OCI-LY1 (cell line): ENCODE measurements at regions not wholly inside any gene's neighbourhood (a gene's known extent, or its start where the extent isn't known, plus 50 kb on each side); places are given as distances from the start of the nearest gene placed in this dataset.

ENCODE experiments used
- H2AFZ ChIP-seq: fragments of 200-600 bp; sonication (generic), shearing (Covaris generic); 2 replicates; pipeline ENCODE4 v1.6.0; 2014; ENCODE audit warnings: antibody characterized with exemption, mild to moderate bottlenecking, low read length
- H3F3A ChIP-seq: fragments of 200-600 bp; sonication (generic), shearing (Covaris generic); 2 replicates; pipeline ENCODE4 v1.6.0; 2014; ENCODE audit warnings: mild to moderate bottlenecking, antibody characterized with exemption, low read length, moderate library complexity; ENCODE audit not compliant: insufficient read depth
- H3K27ac ChIP-seq: fragments of 200-600 bp; sonication (generic); 2 replicates; pipeline ENCODE4 v1.5.1; 2014; ENCODE audit warnings: low read length, mixed run types, mild to moderate bottlenecking, low read depth; ENCODE audit not compliant: poor library complexity, severe bottlenecking
- H3K27me3 ChIP-seq: fragments of 200-600 bp; sonication (generic); 2 replicates; pipeline ENCODE4 v1.6.0; 2014; ENCODE audit warnings: antibody characterized with exemption, mild to moderate bottlenecking, low read length, moderate library complexity; ENCODE audit not compliant: insufficient read depth
- H3K36me3 ChIP-seq: fragments of 200-600 bp; sonication (generic); 2 replicates; pipeline ENCODE4 v1.6.1; 2014; ENCODE audit warnings: mild to moderate bottlenecking, antibody characterized with exemption, low read length, moderate library complexity, mixed read lengths; ENCODE audit not compliant: insufficient read depth
- H3K4me1 ChIP-seq: fragments of 200-600 bp; sonication (generic); 2 replicates; pipeline ENCODE4 v1.5.1; 2014; ENCODE audit warnings: mild to moderate bottlenecking, low read length, moderate library complexity; ENCODE audit not compliant: insufficient read depth, severe bottlenecking
- H3K4me2 ChIP-seq: fragments of 200-600 bp; sonication (generic), shearing (Covaris generic); 2 replicates; pipeline ENCODE4 v1.6.1; 2014; ENCODE audit warnings: low read length
- H3K4me3 ChIP-seq: fragments of 200-600 bp; sonication (generic); 2 replicates; pipeline ENCODE4 v1.5.1; 2014; ENCODE audit warnings: low read length, low read depth, mild to moderate bottlenecking, mixed read lengths; ENCODE audit not compliant: poor library complexity, severe bottlenecking
- H3K79me2 ChIP-seq: fragments of 200-600 bp; shearing (Covaris generic); 2 replicates; pipeline ENCODE4 v1.6.1; 2016; ENCODE audit warnings: mixed run types, low read length, mixed read lengths; ENCODE audit not compliant: insufficient read depth
- H3K9ac ChIP-seq: fragments of 200-600 bp; sonication (generic), shearing (Covaris generic); 2 replicates; pipeline ENCODE4 v1.6.1; 2014; ENCODE audit warnings: mild to moderate bottlenecking, low read length, mixed read lengths
- H3K9me2 ChIP-seq: fragments of 200-600 bp; sonication (generic), shearing (Covaris generic); 2 replicates; pipeline ENCODE4 v1.6.1; 2014; ENCODE audit warnings: low read depth, mild to moderate bottlenecking, low read length, mixed read lengths
- H3K9me3 ChIP-seq: fragments of 200-600 bp; shearing (Covaris generic); 2 replicates; pipeline ENCODE4 v1.6.1; 2014; ENCODE audit warnings: low read length, mixed read lengths
- H4K20me1 ChIP-seq: fragments of 200-600 bp; sonication (generic), shearing (Covaris generic); 2 replicates; pipeline ENCODE4 v1.6.0; 2016; ENCODE audit warnings: mild to moderate bottlenecking, low read length; ENCODE audit not compliant: insufficient read depth
- EZH2 ChIP-seq: fragments of 200-600 bp; sonication (generic), shearing (Covaris generic); IDR thresholded peaks from 2 replicates; pipeline ENCODE4 v1.8.0; 2017; ENCODE audit warnings: borderline replicate concordance, mixed run types, mild to moderate bottlenecking, antibody characterized with exemption, low read length, moderate library complexity, mixed read lengths
- TF ChIP-seq, protein P1 (sequence below): fragments of 200-600 bp; sonication (generic), shearing (Covaris generic); IDR thresholded peaks from 2 replicates; pipeline ENCODE4 v1.5.1; 2017; ENCODE audit warnings: mild to moderate bottlenecking, antibody characterized with exemption, low read length, moderate library complexity, mixed read lengths

DNA sequence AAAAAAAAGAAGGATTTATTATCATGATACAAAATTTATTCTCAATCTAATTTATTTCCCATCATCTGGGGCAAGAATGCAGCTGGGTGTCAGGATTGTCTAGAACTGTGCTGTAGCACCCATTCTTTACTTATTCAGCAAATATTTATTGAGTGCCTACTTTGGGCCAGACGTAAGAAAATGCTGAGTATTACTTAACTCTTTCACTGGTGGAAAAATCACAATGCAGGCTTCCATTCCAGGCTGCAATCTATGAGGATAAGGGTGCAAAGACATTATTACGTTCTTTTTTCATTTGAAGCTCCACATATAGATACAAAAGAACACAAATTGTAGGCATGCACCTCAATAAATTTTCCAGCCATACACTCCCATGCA lies 86.0 kb upstream of the CDKN3 start:
- Histone ChIP-seq H3K79me2 (no peaks in the 10 kb centered on the region), H3K4me2 (no peak overlapping the region), H3K4me1 (no peaks in the 10 kb centered on the region)

GRCh38 chr14:54312166-54312801 lies 84.5 kb upstream of the CDKN3 start:
- Histone ChIP-seq H3K27ac (no peak overlapping the region), H3K9ac (no peak overlapping the region), H3K4me2 (no peak overlapping the region), H2AFZ (no peak overlapping the region), H3K27me3 (no peaks in the 10 kb centered on the region), H3K36me3 (no peaks in the 10 kb centered on the region), H3F3A (no peaks in the 10 kb centered on the region), H3K9me3 (no peaks in the 10 kb centered on the region), H3K9me2 (no peaks in the 10 kb centered on the region), H3K4me3 (no peak overlapping the region), H3K4me1 (no peaks in the 10 kb centered on the region), H3K79me2 (no peaks in the 10 kb centered on the region), H4K20me1 (no peaks in the 10 kb centered on the region)
- TF ChIP-seq, protein P1, sequence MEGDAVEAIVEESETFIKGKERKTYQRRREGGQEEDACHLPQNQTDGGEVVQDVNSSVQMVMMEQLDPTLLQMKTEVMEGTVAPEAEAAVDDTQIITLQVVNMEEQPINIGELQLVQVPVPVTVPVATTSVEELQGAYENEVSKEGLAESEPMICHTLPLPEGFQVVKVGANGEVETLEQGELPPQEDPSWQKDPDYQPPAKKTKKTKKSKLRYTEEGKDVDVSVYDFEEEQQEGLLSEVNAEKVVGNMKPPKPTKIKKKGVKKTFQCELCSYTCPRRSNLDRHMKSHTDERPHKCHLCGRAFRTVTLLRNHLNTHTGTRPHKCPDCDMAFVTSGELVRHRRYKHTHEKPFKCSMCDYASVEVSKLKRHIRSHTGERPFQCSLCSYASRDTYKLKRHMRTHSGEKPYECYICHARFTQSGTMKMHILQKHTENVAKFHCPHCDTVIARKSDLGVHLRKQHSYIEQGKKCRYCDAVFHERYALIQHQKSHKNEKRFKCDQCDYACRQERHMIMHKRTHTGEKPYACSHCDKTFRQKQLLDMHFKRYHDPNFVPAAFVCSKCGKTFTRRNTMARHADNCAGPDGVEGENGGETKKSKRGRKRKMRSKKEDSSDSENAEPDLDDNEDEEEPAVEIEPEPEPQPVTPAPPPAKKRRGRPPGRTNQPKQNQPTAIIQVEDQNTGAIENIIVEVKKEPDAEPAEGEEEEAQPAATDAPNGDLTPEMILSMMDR = no peak
- TF ChIP-seq EZH2 = no peak

More for the DNA sequence above, 86.0 kb upstream of the CDKN3 start:
- no peaks in the 10 kb centered on the region for H3K9me2 ChIP-seq
- H3K36me3 ChIP-seq = no peaks in the 10 kb centered on the region
- H4K20me1 ChIP-seq = no peaks in the 10 kb centered on the region
- TF ChIP-seq EZH2 = no peak
- TF ChIP-seq, protein P1 = no peak
- no peak overlapping the region for H3K4me3 ChIP-seq
- no peak overlapping the region for H3K27ac ChIP-seq
- no peak overlapping the region for H3K9ac ChIP-seq
- no peaks in the 10 kb centered on the region for H3F3A ChIP-seq
- H3K9me3 ChIP-seq = no peaks in the 10 kb centered on the region
- H2AFZ ChIP-seq = no peak overlapping the region
- no peaks in the 10 kb centered on the region for H3K27me3 ChIP-seq

DNA sequence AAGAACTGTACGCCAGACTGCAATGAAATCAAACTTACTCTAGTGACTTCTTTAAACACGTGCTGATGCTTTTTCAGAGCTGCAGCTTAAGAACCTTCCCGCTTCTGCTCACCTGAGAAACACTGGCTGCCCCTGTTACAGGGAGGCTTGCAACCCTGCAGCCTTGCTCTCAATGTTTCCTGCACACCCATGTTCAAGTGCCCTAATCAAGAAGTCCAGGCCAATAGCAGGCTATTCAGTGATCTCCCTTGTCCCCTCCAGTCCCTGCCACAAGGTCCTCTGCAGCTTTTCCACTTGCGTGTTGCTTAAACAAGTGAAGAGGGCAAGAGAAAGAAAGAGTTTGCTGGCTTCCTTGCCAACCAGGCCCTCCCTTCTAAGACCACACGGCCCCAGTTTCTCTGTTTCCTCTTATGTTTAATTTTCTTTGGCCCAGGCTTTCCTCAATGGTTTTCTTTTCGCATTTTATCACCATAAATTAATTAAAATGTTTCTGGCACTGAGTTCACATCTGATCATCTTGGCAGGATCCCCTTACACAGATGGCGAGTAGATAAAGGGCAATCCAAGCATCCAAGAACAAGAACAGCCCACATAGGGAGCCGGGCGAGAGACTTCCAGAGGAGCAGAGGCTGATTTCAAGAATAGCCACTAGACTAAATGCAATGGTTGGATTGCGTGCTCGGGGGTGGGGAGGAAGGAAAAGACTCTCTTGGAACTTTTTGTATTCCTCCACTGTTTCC lies 82.3 kb upstream of the CDKN3 start:
- no peaks in the 10 kb centered on the region for H3K9me3 ChIP-seq
- H3F3A ChIP-seq = no peaks in the 10 kb centered on the region
- H3K36me3 ChIP-seq = no peaks in the 10 kb centered on the region
- no peak overlapping the region for H2AFZ ChIP-seq
- H3K27me3 ChIP-seq = 0 out of 2 replicates have a peak, but pooled peaks cover 3% of the 10 kb centered on the region
- no peaks in the 10 kb centered on the region for H4K20me1 ChIP-seq
- H3K4me3 ChIP-seq = no peak overlapping the region
- no peaks in the 10 kb centered on the region for H3K4me1 ChIP-seq
- no peak overlapping the region for H3K27ac ChIP-seq
- no peak overlapping the region for H3K9ac ChIP-seq
- no peak overlapping the region for H3K4me2 ChIP-seq
- no peak for TF ChIP-seq EZH2
- TF ChIP-seq, protein P1 = no peak
- H3K9me2 ChIP-seq = no peaks in the 10 kb centered on the region
- H3K79me2 ChIP-seq = no peaks in the 10 kb centered on the region
